RWPE2 (cell line): ENCODE measurements at regions not wholly inside any gene's neighbourhood (a gene's known extent, or its start where the extent isn't known, plus 50 kb on each side); places are given as distances from the start of the nearest gene placed in this dataset.
"Not testable (repeated sequence)": the region's sequence is repeated elsewhere in the genome, so short reads cannot be mapped to it uniquely, and the experiment has no call there.

Experiments used
- ATAC-seq: fragments of 200-7000 bp; cut with Tn5 transposase; 3 replicates; pipeline ENCODE4 v1.9.1; 2021; ENCODE audit warnings: low read depth
- DNase-seq: peaks from one replicate; pipeline ENCODE4 v3.0.0-alpha.2; 2020; ENCODE audit warnings: low spot score
- H3K27ac ChIP-seq: fragments of 450-650 bp; 2 replicates; pipeline ENCODE4 v1.5.1; 2017; ENCODE audit warnings: mild to moderate bottlenecking; ENCODE audit not compliant: poor library complexity, severe bottlenecking
- H3K27me3 ChIP-seq: fragments of 250-450 bp; sonication (Bioruptor Pico); 2 replicates; pipeline ENCODE4 v1.5.1; 2021; ENCODE audit warnings: mild to moderate bottlenecking, moderate library complexity; ENCODE audit not compliant: insufficient read depth, poor library complexity, severe bottlenecking
- H3K36me3 ChIP-seq: fragments of 250-450 bp; sonication (Bioruptor Pico); 2 replicates; pipeline ENCODE4 v1.5.1; 2020; ENCODE audit warnings: low read depth, mild to moderate bottlenecking, moderate library complexity
- H3K4me1 ChIP-seq: fragments of 250-450 bp; sonication (Bioruptor Pico); 2 replicates; pipeline ENCODE4 v1.5.1; 2021; ENCODE audit warnings: mild to moderate bottlenecking, moderate library complexity; ENCODE audit not compliant: insufficient read depth, poor library complexity, severe bottlenecking
- H3K4me3 ChIP-seq: fragments of 250-450 bp; sonication (Bioruptor Pico); 2 replicates; pipeline ENCODE4 v1.5.1; 2021; ENCODE audit warnings: mild to moderate bottlenecking, moderate library complexity; ENCODE audit not compliant: severe bottlenecking
- H3K9me3 ChIP-seq: fragments of 250-450 bp; sonication (Bioruptor Pico); 2 replicates; pipeline ENCODE4 v1.5.1; 2021; ENCODE audit warnings: mild to moderate bottlenecking, moderate library complexity; ENCODE audit not compliant: severe bottlenecking
- TF ChIP-seq, protein P1 (sequence below): fragments of 450-650 bp; IDR thresholded peaks from one replicate; pipeline ENCODE4 v1.5.1; 2017; ENCODE audit warnings: mild to moderate bottlenecking, moderate library complexity; ENCODE audit not compliant: poor library complexity, severe bottlenecking

- ATAC-seq (no peak), DNase-seq (no peak)
- H3K4me1 ChIP-seq: no peaks in the 10 kb centered on the region
- H3K9me3 ChIP-seq: no peaks in the 10 kb centered on the region
- H3K27ac ChIP-seq: no peak overlapping the region
- H3K4me3 ChIP-seq: no peak overlapping the region
- TF ChIP-seq, protein P1, sequence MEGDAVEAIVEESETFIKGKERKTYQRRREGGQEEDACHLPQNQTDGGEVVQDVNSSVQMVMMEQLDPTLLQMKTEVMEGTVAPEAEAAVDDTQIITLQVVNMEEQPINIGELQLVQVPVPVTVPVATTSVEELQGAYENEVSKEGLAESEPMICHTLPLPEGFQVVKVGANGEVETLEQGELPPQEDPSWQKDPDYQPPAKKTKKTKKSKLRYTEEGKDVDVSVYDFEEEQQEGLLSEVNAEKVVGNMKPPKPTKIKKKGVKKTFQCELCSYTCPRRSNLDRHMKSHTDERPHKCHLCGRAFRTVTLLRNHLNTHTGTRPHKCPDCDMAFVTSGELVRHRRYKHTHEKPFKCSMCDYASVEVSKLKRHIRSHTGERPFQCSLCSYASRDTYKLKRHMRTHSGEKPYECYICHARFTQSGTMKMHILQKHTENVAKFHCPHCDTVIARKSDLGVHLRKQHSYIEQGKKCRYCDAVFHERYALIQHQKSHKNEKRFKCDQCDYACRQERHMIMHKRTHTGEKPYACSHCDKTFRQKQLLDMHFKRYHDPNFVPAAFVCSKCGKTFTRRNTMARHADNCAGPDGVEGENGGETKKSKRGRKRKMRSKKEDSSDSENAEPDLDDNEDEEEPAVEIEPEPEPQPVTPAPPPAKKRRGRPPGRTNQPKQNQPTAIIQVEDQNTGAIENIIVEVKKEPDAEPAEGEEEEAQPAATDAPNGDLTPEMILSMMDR: no peak
- no peaks in the 10 kb centered on the region for H3K36me3 ChIP-seq
- no peaks in the 10 kb centered on the region for H3K27me3 ChIP-seq
Measured at GRCh38 chr3:86837871-86838270, 153.1 kb downstream of the VGLL3 start.

- TF ChIP-seq, protein P1: no peak
- H3K36me3 ChIP-seq: no peaks in the 10 kb centered on the region
- H3K27me3 ChIP-seq: no peaks in the 10 kb centered on the region
- DNase-seq (no peak), ATAC-seq (no peak; the same call in 2 of the 3 replicates)
- no peaks in the 10 kb centered on the region for H3K4me1 ChIP-seq
- H3K27ac ChIP-seq: no peak overlapping the region
- H3K9me3 ChIP-seq: peaks cover under 1% of the 10 kb centered on the region
- no peak overlapping the region for H3K4me3 ChIP-seq
Measured at GRCh38 chr3:86830566-86830965, 160.4 kb downstream of the VGLL3 start.

- H3K4me3 ChIP-seq: no peak overlapping the region
- TF ChIP-seq, protein P1: no peak
- no peaks in the 10 kb centered on the region for H3K4me1 ChIP-seq
- peaks cover 2% of the 10 kb centered on the region for H3K9me3 ChIP-seq
- H3K36me3 ChIP-seq: no peaks in the 10 kb centered on the region
- no peak overlapping the region for H3K27ac ChIP-seq
- no peak for DNase-seq
- H3K27me3 ChIP-seq: no peaks in the 10 kb centered on the region
- no peak for ATAC-seq
Measured at GRCh38 chr3:86828751-86829150, 162.2 kb downstream of the VGLL3 start.

- not testable (repeated sequence) for H3K27me3 ChIP-seq, H3K36me3 ChIP-seq, H3K9me3 ChIP-seq, H3K27ac ChIP-seq, DNase-seq, ATAC-seq, H3K4me3 ChIP-seq, H3K4me1 ChIP-seq
Measured at GRCh38 chr3:86827582-86827981, 163.4 kb downstream of the VGLL3 start.

- no peak overlapping the region for H3K4me3 ChIP-seq
- no peak for DNase-seq
- no peaks in the 10 kb centered on the region for H3K4me1 ChIP-seq
- no peak for ATAC-seq
- TF ChIP-seq, protein P1: no peak
- H3K27ac ChIP-seq: no peak overlapping the region
- H3K9me3 ChIP-seq: peaks cover 2% of the 10 kb centered on the region
- no peaks in the 10 kb centered on the region for H3K36me3 ChIP-seq
- H3K27me3 ChIP-seq: no peaks in the 10 kb centered on the region
Measured at GRCh38 chr3:86826292-86826691, 164.7 kb downstream of the VGLL3 start.
